Activated CD4-positive, alpha-beta T cell treated with anti-CD3 and anti-CD28 coated beads, Interleukin-2, amount 50 U/mL, for 48 hours (primary cell): ENCODE measurements at regions not wholly inside any gene's neighbourhood (a gene's known extent, or its start where the extent isn't known, plus 50 kb on each side); places are given as distances from the start of the nearest gene placed in this dataset.
"Not testable (repeated sequence)": the region's sequence is repeated elsewhere in the genome, so short reads cannot be mapped to it uniquely, and the experiment has no call there.

Experiments
- DNase-seq, 2 experiments: peaks; one replicate each; pipeline ENCODE4 v3.0.0-alpha.2; 2020

DNA sequence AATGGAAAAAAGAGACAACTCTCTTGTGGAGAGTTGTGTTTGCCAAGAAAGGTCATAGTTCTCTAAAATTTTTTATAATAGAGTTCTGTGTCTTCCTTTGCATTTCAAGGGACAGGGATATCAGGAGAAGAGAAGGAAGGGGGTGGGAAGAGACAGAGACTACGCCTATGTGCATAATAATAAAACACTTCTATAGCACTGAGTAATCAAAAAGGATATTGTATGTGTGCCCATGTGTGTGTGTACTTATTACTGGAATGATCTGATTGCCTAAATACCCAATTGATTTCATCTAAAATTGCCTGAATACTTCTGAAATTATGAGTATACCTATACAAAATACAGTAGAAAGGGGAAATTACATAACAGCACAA lies 803.7 kb upstream of the ACVR2A start:
- no peak for DNase-seq

- no peak for DNase-seq
Measured at GRCh38 chr2:147040298-147041120, 804.3 kb upstream of the ACVR2A start.

DNA sequence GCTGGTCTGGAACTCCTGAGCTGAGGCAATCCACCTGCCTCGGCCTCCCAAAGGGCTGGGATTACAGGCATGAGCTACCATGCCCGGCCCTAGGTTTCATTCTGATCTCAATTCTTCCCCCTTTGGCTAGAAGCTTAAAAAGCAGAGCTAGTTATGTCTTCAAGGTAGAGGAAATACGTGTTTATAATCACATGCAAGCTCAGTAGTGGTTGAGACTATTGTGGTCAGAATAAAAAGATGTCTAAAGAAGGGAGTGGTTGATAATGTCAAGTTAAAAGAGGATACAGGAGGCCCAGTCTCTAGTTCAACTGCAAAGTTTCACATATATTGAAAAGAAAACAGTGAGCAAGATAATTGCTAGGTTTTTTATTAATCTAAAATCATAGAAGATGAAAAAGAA lies 807.8 kb upstream of the ACVR2A start:
- no peak for DNase-seq

DNA sequence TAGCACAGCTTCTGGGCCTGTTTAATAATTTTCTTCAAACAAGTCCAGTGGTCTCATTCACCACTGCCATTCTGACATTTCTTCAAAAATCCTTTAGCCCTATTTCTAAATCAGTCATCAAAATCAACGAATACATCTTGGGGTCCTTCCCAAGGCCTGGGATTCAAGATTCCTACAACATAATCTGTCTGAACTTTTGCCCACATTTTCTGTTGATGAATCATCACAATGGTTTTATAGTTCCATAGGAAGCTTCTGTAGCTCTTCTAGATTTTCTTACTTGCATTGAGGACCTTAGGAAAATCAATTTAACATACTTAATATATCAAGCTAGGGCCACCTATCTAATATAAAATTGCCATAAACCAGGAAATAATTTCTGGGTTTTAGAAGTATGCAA lies 811.8 kb upstream of the ACVR2A start:
- DNase-seq: no peak

- no peak for DNase-seq
Measured at GRCh38 chr2:147031897-147032296, 812.9 kb upstream of the ACVR2A start.

- no peak for DNase-seq
Measured at GRCh38 chr2:147030966-147031720, 813.7 kb upstream of the ACVR2A start.

GRCh38 chr2:147027436-147027835 lies 817.4 kb upstream of the ACVR2A start:
- no peak for DNase-seq

GRCh38 chr2:147026664-147027295 lies 818.0 kb upstream of the ACVR2A start:
- no peak for DNase-seq

GRCh38 chr2:147025646-147026585 lies 818.9 kb upstream of the ACVR2A start:
- DNase-seq: no peak

DNA sequence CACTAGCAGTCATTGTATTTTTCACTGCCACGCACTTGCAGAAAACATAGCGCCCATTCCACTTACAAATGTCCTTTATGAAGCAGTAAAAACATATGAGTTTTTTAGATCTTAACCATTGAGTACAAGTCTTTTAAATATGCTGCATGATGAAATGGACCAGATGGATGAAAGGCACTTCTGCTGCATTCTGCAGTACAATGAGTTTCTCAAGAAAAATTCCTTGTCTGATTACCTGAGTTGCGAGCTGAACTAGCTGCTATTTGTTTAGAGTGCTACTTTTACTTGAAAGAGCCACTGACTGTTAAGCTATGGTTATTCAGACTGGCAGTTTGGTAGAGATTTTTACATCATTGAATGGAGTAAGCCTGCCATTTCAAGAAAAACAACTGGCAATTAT lies 825.5 kb upstream of the ACVR2A start:
- no peak for DNase-seq

DNA sequence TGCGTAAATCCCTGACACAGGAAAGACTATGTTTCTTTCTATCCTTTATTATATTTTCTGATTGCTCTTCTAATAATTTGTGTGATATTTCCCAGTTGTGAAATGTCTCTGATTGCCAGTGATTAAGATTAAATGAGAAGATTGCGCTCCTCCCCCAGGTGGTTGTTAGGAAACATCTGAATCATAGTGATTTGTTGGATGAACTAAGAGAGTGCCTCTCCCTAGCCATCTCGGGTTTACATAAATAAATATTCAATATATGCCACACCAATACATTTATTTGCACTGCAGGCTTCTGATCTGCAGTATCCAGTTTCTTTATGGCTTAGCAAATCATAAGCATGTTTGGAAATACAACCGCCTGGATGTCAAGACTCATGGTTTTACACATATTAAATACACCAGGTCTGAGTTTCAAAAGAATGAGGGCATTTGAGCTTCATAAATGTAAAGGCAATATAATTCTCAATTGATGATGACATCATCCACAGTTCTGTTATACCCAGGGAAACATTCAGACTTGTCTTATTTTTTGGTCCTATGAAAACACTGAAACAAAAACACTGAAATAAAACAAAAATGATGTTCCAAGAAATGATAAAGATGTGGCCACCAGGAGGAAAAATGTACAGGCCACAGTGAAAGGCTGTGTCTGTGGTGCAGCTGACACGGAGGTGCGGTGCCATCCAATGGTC lies 826.7 kb upstream of the ACVR2A start:
- DNase-seq: no peak

- DNase-seq: no peak
Measured at GRCh38 chr2:147016181-147016580, 828.6 kb upstream of the ACVR2A start.

DNA sequence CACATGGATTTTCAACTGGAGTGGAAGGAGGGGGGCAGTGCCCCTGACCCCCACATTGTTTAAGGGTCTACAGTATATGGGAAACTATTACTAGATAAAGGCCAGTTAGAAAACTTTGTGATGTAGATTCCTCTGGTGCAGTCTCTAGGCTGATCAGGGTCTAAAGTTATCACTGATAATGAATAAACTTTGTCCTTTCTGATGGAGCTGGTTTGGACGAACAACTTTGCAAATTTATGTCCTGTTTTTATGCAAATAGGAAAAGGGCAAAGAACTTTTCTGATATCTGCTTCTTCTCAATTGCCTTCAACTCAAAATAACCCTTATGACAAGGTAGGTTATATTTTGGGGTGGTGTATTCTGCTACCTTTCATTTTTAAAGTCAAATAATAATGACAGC lies 829.2 kb upstream of the ACVR2A start:
- DNase-seq: no peak

GRCh38 chr2:147013696-147014392 lies 831.0 kb upstream of the ACVR2A start:
- DNase-seq: no peak

DNA sequence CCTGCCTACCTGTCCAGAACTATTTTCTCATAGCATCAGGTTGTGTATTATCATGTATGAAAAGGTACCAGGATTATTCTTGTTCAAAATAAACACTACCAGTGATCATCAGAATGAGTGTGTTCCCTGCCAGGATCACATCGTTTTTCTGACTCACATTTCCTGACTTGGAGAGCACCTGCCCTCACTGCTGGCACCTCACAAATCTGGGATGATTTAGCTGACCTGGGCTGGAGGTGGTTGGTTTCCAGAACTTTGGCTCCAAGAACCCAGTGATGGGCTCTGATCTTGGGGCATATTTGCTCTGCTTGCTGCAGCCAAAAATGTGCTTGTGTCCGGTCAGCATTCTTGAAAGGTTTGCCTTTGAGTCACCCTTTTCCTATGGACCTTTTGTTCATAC lies 836.3 kb upstream of the ACVR2A start:
- DNase-seq: no peak

DNA sequence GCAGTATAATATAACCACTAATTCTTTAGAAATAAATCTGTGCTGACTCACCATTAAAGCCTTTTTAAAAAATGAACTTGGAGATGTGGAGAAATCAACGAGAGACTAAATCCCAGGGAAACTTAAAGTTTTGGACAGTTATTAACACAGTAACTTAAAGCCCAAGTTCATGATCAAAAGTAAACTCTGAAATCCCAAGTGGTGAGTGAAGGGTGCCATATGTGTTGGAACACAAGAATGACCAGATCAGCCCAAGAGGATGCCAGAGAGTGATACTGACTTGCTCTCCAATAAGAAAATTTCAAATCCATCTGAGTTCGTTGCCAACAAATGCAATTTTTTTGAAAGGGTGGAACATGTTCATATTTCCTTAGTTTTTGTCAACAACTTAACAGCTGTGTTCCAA lies 838.1 kb upstream of the ACVR2A start:
- DNase-seq: no peak

- DNase-seq: no peak
Measured at GRCh38 chr2:147003081-147003480, 841.7 kb upstream of the ACVR2A start.

- DNase-seq: no peak
Measured at GRCh38 chr2:147002256-147002655, 842.6 kb upstream of the ACVR2A start.

DNA sequence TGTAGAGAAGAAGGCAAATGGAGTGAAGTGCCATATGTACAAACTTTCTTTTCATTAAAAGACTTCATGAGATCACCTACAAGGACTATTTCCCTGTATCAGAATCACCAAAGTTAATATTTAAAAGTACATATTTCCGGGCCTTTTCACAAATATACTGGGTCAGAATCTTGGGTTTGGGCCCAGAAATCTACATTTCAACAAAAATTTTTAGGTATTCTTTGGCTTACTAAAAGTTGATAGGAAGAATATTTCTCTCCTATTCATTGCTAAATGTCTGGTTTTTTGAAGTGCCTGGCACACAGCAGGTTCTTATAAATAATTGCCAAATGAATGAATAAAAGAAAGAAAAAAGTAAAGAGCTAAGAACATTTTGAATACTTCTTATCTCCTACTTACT lies 843.8 kb upstream of the ACVR2A start:
- DNase-seq: no peak

DNA sequence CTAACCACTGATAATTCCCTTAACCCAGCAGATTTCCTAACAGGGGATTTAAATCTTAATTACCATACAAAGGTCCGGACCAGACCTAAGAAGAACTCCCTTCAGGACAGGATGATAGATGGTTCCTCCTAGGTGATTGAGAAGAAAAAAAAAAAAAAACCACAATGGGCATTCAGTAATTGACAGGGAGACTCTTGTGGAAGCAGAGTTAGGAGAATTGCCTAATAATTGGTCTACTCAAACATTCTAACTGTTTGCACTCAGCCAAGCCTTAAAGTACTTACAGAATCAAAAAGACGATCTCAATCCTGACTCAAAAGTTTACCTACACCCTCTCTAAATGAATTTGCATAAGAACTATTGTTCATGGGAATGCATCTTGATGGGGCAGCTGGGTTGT lies 844.7 kb upstream of the ACVR2A start:
- not testable (repeated sequence) for DNase-seq

- DNase-seq: no peak
Measured at GRCh38 chr2:146997945-146998344, 846.9 kb upstream of the ACVR2A start.

- no peak for DNase-seq
Measured at GRCh38 chr2:146997488-146997887, 847.3 kb upstream of the ACVR2A start.
